ENCODE measurements at regions not wholly inside any gene's neighbourhood (a gene's known extent, or its start where the extent isn't known, plus 50 kb on each side); places are given as distances from the start of the nearest gene placed in this dataset.

- intact Hi-C loops (cut with micrococcal nuclease): no loop called here
Measured at GRCh38 chr5:88495810-88496209, 227.2 kb upstream of the TMEM161B start.

GRCh38 chr5:88490874-88491273 lies 222.2 kb upstream of the TMEM161B start:
- intact Hi-C loops (cut with micrococcal nuclease): no loop called here

- intact Hi-C loops (cut with micrococcal nuclease): no loop called here
Measured at GRCh38 chr5:88489364-88489763, 220.7 kb upstream of the TMEM161B start.

- intact Hi-C loops (cut with micrococcal nuclease): no loop called here
Measured at GRCh38 chr5:88488561-88488960, 219.9 kb upstream of the TMEM161B start.

GRCh38 chr5:88488130-88488529 lies 219.5 kb upstream of the TMEM161B start:
- intact Hi-C loops (cut with micrococcal nuclease): no loop called here

GRCh38 chr5:88487066-88487465 lies 218.4 kb upstream of the TMEM161B start:
- intact Hi-C loops (cut with micrococcal nuclease): no loop called here

GRCh38 chr5:88486431-88486830 lies 217.8 kb upstream of the TMEM161B start:
- intact Hi-C loops (cut with micrococcal nuclease): no loop called here

GRCh38 chr5:88485531-88485930 lies 216.9 kb upstream of the TMEM161B start:
- intact Hi-C loops (cut with micrococcal nuclease): no loop called here

GRCh38 chr5:88483964-88484672 lies 215.5 kb upstream of the TMEM161B start:
- intact Hi-C loops (cut with micrococcal nuclease): no loop called here

- intact Hi-C loops (cut with micrococcal nuclease): no loop called here
Measured at GRCh38 chr5:88480801-88481499, 212.3 kb upstream of the TMEM161B start.

- intact Hi-C loops (cut with micrococcal nuclease): no loop called here
Measured at GRCh38 chr5:88480245-88480644, 211.6 kb upstream of the TMEM161B start.

GRCh38 chr5:88474574-88474973 lies 205.9 kb upstream of the TMEM161B start:
- intact Hi-C loops (cut with micrococcal nuclease): no loop called here

GRCh38 chr5:88470745-88471144 lies 202.1 kb upstream of the TMEM161B start:
- intact Hi-C loops (cut with micrococcal nuclease): no loop called here

- intact Hi-C loops (cut with micrococcal nuclease): no loop called here
Measured at GRCh38 chr5:88459971-88460370, 191.3 kb upstream of the TMEM161B start.

- intact Hi-C loops (cut with micrococcal nuclease): no loop called here
Measured at GRCh38 chr5:88452820-88453219, 184.2 kb upstream of the TMEM161B start.

GRCh38 chr5:88450239-88450638 lies 181.6 kb upstream of the TMEM161B start:
- intact Hi-C loops (cut with micrococcal nuclease): no loop called here

GRCh38 chr5:88438006-88438405 lies 169.4 kb upstream of the TMEM161B start:
- intact Hi-C loops (cut with micrococcal nuclease): no loop called here

GRCh38 chr5:88436290-88436689 lies 167.6 kb upstream of the TMEM161B start:
- intact Hi-C loops (cut with micrococcal nuclease): no loop called here

GRCh38 chr5:88428633-88429032 lies 160.0 kb upstream of the TMEM161B start:
- intact Hi-C loops (cut with micrococcal nuclease): no loop called here

GRCh38 chr5:88426441-88426840 lies 157.8 kb upstream of the TMEM161B start:
- intact Hi-C loops (cut with micrococcal nuclease): no loop called here

GRCh38 chr5:88425124-88425523 lies 156.5 kb upstream of the TMEM161B start:
- intact Hi-C loops (cut with micrococcal nuclease): no loop called here

- intact Hi-C loops (cut with micrococcal nuclease): no loop called here
Measured at GRCh38 chr5:88419931-88420330, 151.3 kb upstream of the TMEM161B start.

- intact Hi-C loops (cut with micrococcal nuclease): no loop called here
Measured at GRCh38 chr5:88407341-88407740, 138.7 kb upstream of the TMEM161B start.

Measured in T-helper 2 cell treated with Interferon-gamma antibody and Interleukin-4, amounts not matched to agents 100 ng/mL and 5 ng/mL, for 36 hours (primary cell).